PFSK-1 (cell line): ENCODE measurements at regions not wholly inside any gene's neighbourhood (a gene's known extent, or its start where the extent isn't known, plus 50 kb on each side); places are given as distances from the start of the nearest gene placed in this dataset.

Experiments
- FOXP2 ChIP-seq: optimal IDR thresholded peaks from 2 replicates; pipeline ENCODE3; 2011; ENCODE audit warnings: borderline replicate concordance, control low read depth, inconsistent platforms; ENCODE audit not compliant: insufficient read depth; ENCODE audit errors: extremely low read length, extremely low read depth
- POLR2AphosphoS5 ChIP-seq: IDR thresholded peaks from 2 replicates; pipeline ENCODE4 v1.6.1; 2012; ENCODE audit warnings: low read depth, mild to moderate bottlenecking, control low read depth, low read length, moderate library complexity
- SIN3A ChIP-seq: IDR thresholded peaks from 2 replicates; pipeline ENCODE4 v1.6.1; 2012; ENCODE audit warnings: mild to moderate bottlenecking, low read length, moderate library complexity, borderline replicate concordance; ENCODE audit not compliant: insufficient read depth
- TAF1 ChIP-seq: IDR thresholded peaks from 2 replicates; pipeline ENCODE4 v1.6.1; 2012; ENCODE audit warnings: low read length, control low read depth, borderline replicate concordance; ENCODE audit not compliant: insufficient read depth
- TF ChIP-seq, protein P1 (sequence below), 2 experiments: IDR thresholded peaks; 2 replicates each; pipeline versions ENCODE4 v1.6.1 to v1.8.0; 2011 to 2012; ENCODE audit warnings: low read depth in 2 of 2, low read length in 2 of 2, control low read depth in 1 of 2, inconsistent platforms in 1 of 2, mild to moderate bottlenecking in 1 of 2, moderate library complexity in 1 of 2; ENCODE audit not compliant: insufficient read depth in 1 of 2

DNA sequence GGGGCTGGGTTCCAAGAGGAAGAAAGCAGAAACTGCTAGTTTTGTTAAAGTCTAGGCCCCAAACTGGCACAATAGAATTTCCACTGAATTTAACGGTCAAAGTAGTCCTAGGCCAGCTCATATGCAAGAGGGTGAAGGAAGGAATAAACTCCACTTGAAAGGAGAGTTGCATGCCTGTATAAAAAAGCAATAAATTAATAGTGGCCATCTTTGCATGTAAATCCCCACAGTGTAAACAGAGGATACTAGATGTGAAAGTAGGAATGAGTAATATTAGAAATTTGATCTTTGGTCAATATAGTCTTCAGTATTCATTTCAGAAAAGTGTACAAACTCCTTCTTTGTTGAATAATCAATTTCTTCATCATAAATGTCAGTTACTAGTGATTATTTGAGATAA, 403.1 kb downstream of the TMEM232 start:
- TF ChIP-seq, protein P1, sequence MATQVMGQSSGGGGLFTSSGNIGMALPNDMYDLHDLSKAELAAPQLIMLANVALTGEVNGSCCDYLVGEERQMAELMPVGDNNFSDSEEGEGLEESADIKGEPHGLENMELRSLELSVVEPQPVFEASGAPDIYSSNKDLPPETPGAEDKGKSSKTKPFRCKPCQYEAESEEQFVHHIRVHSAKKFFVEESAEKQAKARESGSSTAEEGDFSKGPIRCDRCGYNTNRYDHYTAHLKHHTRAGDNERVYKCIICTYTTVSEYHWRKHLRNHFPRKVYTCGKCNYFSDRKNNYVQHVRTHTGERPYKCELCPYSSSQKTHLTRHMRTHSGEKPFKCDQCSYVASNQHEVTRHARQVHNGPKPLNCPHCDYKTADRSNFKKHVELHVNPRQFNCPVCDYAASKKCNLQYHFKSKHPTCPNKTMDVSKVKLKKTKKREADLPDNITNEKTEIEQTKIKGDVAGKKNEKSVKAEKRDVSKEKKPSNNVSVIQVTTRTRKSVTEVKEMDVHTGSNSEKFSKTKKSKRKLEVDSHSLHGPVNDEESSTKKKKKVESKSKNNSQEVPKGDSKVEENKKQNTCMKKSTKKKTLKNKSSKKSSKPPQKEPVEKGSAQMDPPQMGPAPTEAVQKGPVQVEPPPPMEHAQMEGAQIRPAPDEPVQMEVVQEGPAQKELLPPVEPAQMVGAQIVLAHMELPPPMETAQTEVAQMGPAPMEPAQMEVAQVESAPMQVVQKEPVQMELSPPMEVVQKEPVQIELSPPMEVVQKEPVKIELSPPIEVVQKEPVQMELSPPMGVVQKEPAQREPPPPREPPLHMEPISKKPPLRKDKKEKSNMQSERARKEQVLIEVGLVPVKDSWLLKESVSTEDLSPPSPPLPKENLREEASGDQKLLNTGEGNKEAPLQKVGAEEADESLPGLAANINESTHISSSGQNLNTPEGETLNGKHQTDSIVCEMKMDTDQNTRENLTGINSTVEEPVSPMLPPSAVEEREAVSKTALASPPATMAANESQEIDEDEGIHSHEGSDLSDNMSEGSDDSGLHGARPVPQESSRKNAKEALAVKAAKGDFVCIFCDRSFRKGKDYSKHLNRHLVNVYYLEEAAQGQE (IDR thresholded peaks at IDR 0.05; ENCODE audit: insufficient read depth in 1 of 2, low read depth in 2 of 2, low read length in 2 of 2) = no peak
- TF ChIP-seq FOXP2 = no peak
- no peak for TF ChIP-seq POLR2AphosphoS5
- no peak for TF ChIP-seq SIN3A
- no peak for TF ChIP-seq TAF1

- TF ChIP-seq FOXP2 = no peak
- no peak for TF ChIP-seq SIN3A
- TF ChIP-seq, protein P1 (IDR thresholded peaks at IDR 0.05; ENCODE audit: insufficient read depth in 1 of 2, low read depth in 2 of 2, low read length in 2 of 2) = no peak
- no peak for TF ChIP-seq POLR2AphosphoS5
- TF ChIP-seq TAF1 = no peak
These were observed 402.6 kb downstream of the TMEM232 start for GRCh38 chr5:110323832-110324231.

- TF ChIP-seq TAF1 = no peak
- TF ChIP-seq FOXP2 = no peak
- TF ChIP-seq POLR2AphosphoS5 = no peak
- no peak for TF ChIP-seq SIN3A
- TF ChIP-seq, protein P1 (IDR thresholded peaks at IDR 0.05; ENCODE audit: insufficient read depth in 1 of 2, low read depth in 2 of 2, low read length in 2 of 2) = no peak
These were observed 401.6 kb downstream of the TMEM232 start for GRCh38 chr5:110324876-110325275.

DNA sequence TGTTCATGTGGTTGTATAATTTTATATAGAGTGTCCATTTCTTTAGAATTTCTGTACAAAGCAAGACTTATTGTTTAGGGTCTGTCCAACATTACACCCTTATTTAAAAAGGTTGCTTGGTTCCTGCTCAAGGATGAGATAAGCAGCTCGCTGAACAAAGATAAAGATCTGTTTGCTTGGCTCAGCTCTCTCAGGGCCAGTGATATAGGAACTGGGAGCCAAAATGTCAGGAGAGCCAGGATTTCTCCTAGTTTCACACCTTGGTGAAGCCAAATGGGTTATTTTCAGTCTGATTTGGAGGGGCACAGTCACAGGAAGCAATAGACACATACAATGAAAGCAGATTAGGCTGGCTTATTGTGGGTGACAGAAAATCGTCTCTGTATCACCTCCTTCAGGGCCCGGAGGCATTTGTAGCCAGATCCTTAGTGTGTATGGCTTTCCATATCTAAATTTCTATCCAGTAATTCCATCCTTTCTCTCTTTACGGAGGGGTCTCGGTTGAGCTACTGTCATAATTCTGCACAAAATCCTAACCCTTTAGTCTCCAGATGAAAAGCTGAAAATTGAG, 396.4 kb downstream of the TMEM232 start:
- TF ChIP-seq POLR2AphosphoS5 (no peak), TAF1 (no peak), SIN3A (no peak), FOXP2 (no peak)
- TF ChIP-seq, protein P1 (IDR thresholded peaks at IDR 0.05; ENCODE audit: insufficient read depth in 1 of 2, low read depth in 2 of 2, low read length in 2 of 2) = no peak

DNA sequence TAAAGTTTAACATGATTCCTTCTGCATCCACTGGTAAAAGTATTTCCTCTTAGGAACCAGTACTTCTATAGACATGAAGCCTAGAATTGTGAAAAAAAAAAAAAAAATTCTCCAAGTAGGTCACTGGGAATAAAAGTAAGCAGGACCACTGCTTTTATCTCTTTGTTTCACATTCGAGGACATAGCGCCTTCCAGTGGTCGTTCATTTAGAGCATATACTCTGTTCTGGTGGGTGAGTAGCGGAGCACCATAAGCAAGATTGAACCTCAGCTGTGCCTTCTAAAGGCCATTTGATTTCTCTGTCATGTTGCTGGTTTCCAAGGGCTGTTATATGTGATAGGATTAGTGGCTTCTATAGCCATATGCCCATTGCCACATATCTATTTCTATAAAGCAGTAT, 393.1 kb downstream of the TMEM232 start:
- TF ChIP-seq, protein P1 (IDR thresholded peaks at IDR 0.05; ENCODE audit: insufficient read depth in 1 of 2, low read depth in 2 of 2, low read length in 2 of 2) = no peak
- no peak for TF ChIP-seq SIN3A
- no peak for TF ChIP-seq FOXP2
- no peak for TF ChIP-seq POLR2AphosphoS5
- no peak for TF ChIP-seq TAF1
